K562 (cell line): ENCODE measurements at regions not wholly inside any gene's neighbourhood (a gene's known extent, or its start where the extent isn't known, plus 50 kb on each side); places are given as distances from the start of the nearest gene placed in this dataset.

Experiments
- ATAC-seq: fragments of 200-7000 bp; cut with Tn5 transposase; 3 replicates; pipeline ENCODE4 v1.9.1; 2020; ENCODE audit warnings: moderate library complexity
- BruUV-seq: library from RNA; stranded (reverse); fragments of 400-500 nt; replicated peaks from 2 replicates; lab custom pipeline; 2021; lab: Mats Ljungman, UMichigan
- CTCF ChIA-PET: fragments of 300-600 bp; formaldehyde crosslinking; extraction: SDS; loops from one replicate; lab custom pipeline; 2021; ENCODE audit warnings: low intra/inter-chr PET ratio; lab: Yijun Ruan, JAX
- POLR2A ChIA-PET: fragments of 300-600, 350-650 bp; sonication (Branson Sonifier 250); formaldehyde crosslinking; extraction: SDS; loops from one replicate; lab custom pipeline; 2021; ENCODE audit warnings: antibody characterized with exemption, inconsistent platforms; lab: Yijun Ruan, JAX
- DNase-seq, 4 experiments: peaks; one replicate each; pipeline versions ENCODE4 v3.0.0 to v3.0.0-alpha.2; 2011 to 2018; ENCODE audit warnings: low spot score in 3 of 4, mixed read lengths in 3 of 4; ENCODE audit errors: extremely low read depth in 1 of 4
- FAIRE-seq: peaks from 2 replicates; lab custom pipeline; 2011; peaks lifted over from hg19 to GRCh38; lab: Jason Lieb, UNC
- H2AFZ ChIP-seq: 2 replicates; pipeline ENCODE4 v1.6.0; 2011; ENCODE audit warnings: low read depth, low read length, control low read depth, inconsistent platforms
- H3K27ac ChIP-seq: fragments of 200-600 bp; 3 replicates; pipeline ENCODE4 v1.8.0; 2011; ENCODE audit warnings: low read depth, mild to moderate bottlenecking, control low read depth, inconsistent platforms, low read length, moderate library complexity, mixed read lengths; ENCODE audit errors: extremely low read depth
- H3K27me3 ChIP-seq, 2 experiments: fragments of 300-600 bp in 1 of 2; 2 replicates in 1 of 2; 3 replicates in 1 of 2; pipeline versions ENCODE4 v1.6.0 to v1.8.0; 2011; ENCODE audit warnings: inconsistent platforms in 2 of 2, low read length in 2 of 2, mild to moderate bottlenecking in 1 of 2, mixed read lengths in 1 of 2, moderate library complexity in 1 of 2; ENCODE audit not compliant: control insufficient read depth in 2 of 2, insufficient read depth in 2 of 2
- H3K36me3 ChIP-seq: fragments of 300-600 bp; 3 replicates; pipeline ENCODE4 v1.8.0; 2011; ENCODE audit warnings: mild to moderate bottlenecking, low read length, inconsistent platforms; ENCODE audit not compliant: control insufficient read depth, insufficient read depth
- H3K4me1 ChIP-seq, 2 experiments: fragments of 200-600 bp in 1 of 2; replicated peaks in 1 of 2; 2 replicates in 1 of 2; 3 replicates in 1 of 2; pipeline versions ENCODE4 v1.5.1 to v1.8.0; 2011; ENCODE audit warnings: inconsistent platforms in 2 of 2, low read length in 2 of 2, mild to moderate bottlenecking in 1 of 2, mixed read lengths in 1 of 2, moderate library complexity in 1 of 2; ENCODE audit not compliant: control insufficient read depth in 2 of 2, insufficient read depth in 2 of 2
- H3K4me2 ChIP-seq: 2 replicates; pipeline ENCODE4 v1.6.1; 2011; ENCODE audit warnings: low read length, control low read depth, inconsistent platforms, mixed read lengths; ENCODE audit not compliant: insufficient read depth
- H3K4me3 ChIP-seq: fragments of 200-600 bp; sonication (generic), shearing (Covaris generic); 2 replicates; pipeline ENCODE4 v1.5.1; 2016; ENCODE audit warnings: control low read depth, inconsistent platforms
- H3K79me2 ChIP-seq: fragments of 200-600 bp; 3 replicates; pipeline ENCODE4 v1.8.0; 2011; ENCODE audit warnings: low read length, inconsistent platforms; ENCODE audit not compliant: control insufficient read depth, insufficient read depth
- H3K9ac ChIP-seq, 2 experiments: 2 replicates each; pipeline versions ENCODE4 v1.6.0 to v1.6.1; 2011; ENCODE audit warnings: low read depth in 2 of 2, low read length in 2 of 2, control low read depth in 1 of 2, inconsistent platforms in 1 of 2, mild to moderate bottlenecking in 1 of 2, mixed read lengths in 1 of 2; ENCODE audit not compliant: insufficient read depth in 1 of 2
- H3K9me1 ChIP-seq: one replicate; pipeline ENCODE4 v1.6.0; 2011; ENCODE audit warnings: inconsistent platforms, mild to moderate bottlenecking, low read length, moderate library complexity; ENCODE audit not compliant: control insufficient read depth, insufficient read depth
- H3K9me3 ChIP-seq: replicated peaks from 2 replicates; pipeline ENCODE4 v1.5.1; 2011; ENCODE audit warnings: low read depth, low read length, inconsistent platforms; ENCODE audit not compliant: control insufficient read depth, insufficient read depth
- H4K20me1 ChIP-seq: replicated peaks from 2 replicates; pipeline ENCODE4 v1.6.1; 2011; ENCODE audit warnings: low read length, inconsistent platforms, mixed read lengths; ENCODE audit not compliant: control insufficient read depth, insufficient read depth
- BRD4 ChIP-seq: fragments of 200-600 bp; sonication (generic); IDR thresholded peaks from 2 replicates; pipeline ENCODE4 v1.6.1; 2017; ENCODE audit warnings: inconsistent platforms
- ESRRA ChIP-seq: fragments of 450-650 bp; IDR thresholded peaks from 2 replicates; pipeline ENCODE4 v1.6.1; 2014; ENCODE audit warnings: low read depth, mild to moderate bottlenecking, moderate library complexity, borderline replicate concordance
- ETS2 ChIP-seq: IDR thresholded peaks from 2 replicates; pipeline ENCODE4 v1.6.1; 2016; ENCODE audit warnings: borderline replicate concordance, missing genetic modification characterization, mild to moderate bottlenecking, moderate library complexity, missing compliant biosample characterization; ENCODE audit not compliant: poor library complexity, severe bottlenecking
- GABPA ChIP-seq: fragments of 200-800 bp; sonication (Bioruptor generic); conservative IDR thresholded peaks from 2 replicates; pipeline ENCODE4 v1.6.1; 2016; ENCODE audit warnings: low read depth, missing genetic modification characterization, missing compliant biosample characterization
- KLF13 ChIP-seq: fragments of 450-650 bp; IDR thresholded peaks from 2 replicates; pipeline ENCODE4 v1.6.1; 2016; ENCODE audit warnings: missing genetic modification characterization, low read depth, mild to moderate bottlenecking, missing compliant biosample characterization, moderate library complexity, borderline replicate concordance
- LCOR ChIP-seq: sonication (generic); formaldehyde crosslinking; IDR thresholded peaks from 2 replicates; pipeline ENCODE4 v1.8.0; 2022; ENCODE audit warnings: mild to moderate bottlenecking, missing genetic modification reagents
- NUFIP1 ChIP-seq: fragments of 450-650 bp; IDR thresholded peaks from 2 replicates; pipeline ENCODE4 v1.6.1; 2018; ENCODE audit not compliant: partially characterized antibody
- PCBP1 ChIP-seq: fragments of 200-400 bp; formaldehyde crosslinking; IDR thresholded peaks from 2 replicates; pipeline ENCODE4 v1.6.1; 2018; ENCODE audit warnings: mild to moderate bottlenecking, low read depth, low read length; ENCODE audit not compliant: poor library complexity, severe bottlenecking
- RBM39 ChIP-seq: fragments of 200-400 bp; formaldehyde crosslinking; optimal IDR thresholded peaks from 2 replicates; pipeline ENCODE3; 2018; ENCODE audit warnings: low read depth, low read length
- RUNX1 ChIP-seq: sonication (generic); IDR thresholded peaks from 2 replicates; pipeline ENCODE4 v1.6.1; 2016; ENCODE audit warnings: antibody characterized with exemption, low read depth
- SMARCA4 ChIP-seq: fragments of 450-650 bp; IDR thresholded peaks from 2 replicates; pipeline ENCODE4 v1.6.1; 2016
- SOX6 ChIP-seq: fragments of 450-650 bp; IDR thresholded peaks from 2 replicates; pipeline ENCODE4 v1.6.1; 2014; ENCODE audit warnings: mild to moderate bottlenecking
- SRSF3 ChIP-seq: fragments of 200-400 bp; formaldehyde crosslinking; IDR thresholded peaks from 2 replicates; pipeline ENCODE4 v1.6.1; 2016; ENCODE audit warnings: mild to moderate bottlenecking, low read length, moderate library complexity; ENCODE audit not compliant: insufficient read depth
- TAF7 ChIP-seq: fragments of 450-650 bp; IDR thresholded peaks from 2 replicates; pipeline ENCODE4 v1.6.1; 2016; ENCODE audit warnings: missing genetic modification characterization, missing compliant biosample characterization
- ZBTB7A ChIP-seq: IDR thresholded peaks from 2 replicates; pipeline ENCODE4 v1.6.1; 2011; ENCODE audit warnings: low read depth, mild to moderate bottlenecking, low read length, moderate library complexity, borderline replicate concordance; ENCODE audit not compliant: control insufficient read depth
- ZNF239 ChIP-seq: fragments of 250-450 bp; sonication (Bioruptor Pico); IDR thresholded peaks from 2 replicates; pipeline ENCODE4 v1.4.0; 2020; ENCODE audit warnings: mild to moderate bottlenecking
- WGBS: fragments of 100-300 bp; shearing (Covaris generic); methylation state at CpG from one replicate; pipeline ENCODE4 v1.1.6; 2016; ENCODE audit warnings: low coverage, mixed read lengths; ENCODE audit not compliant: insufficient coverage; ENCODE audit errors: missing lambda C conversion rate; 5-methylcytosine and 5-hydroxymethylcytosine counted together
- in situ Hi-C: fragments of 300-500 bp; cut with MboI; formaldehyde crosslinking; loops from 4 replicates; pipeline ENCODE4 v1.15.0; 2018; ENCODE audit warnings: inconsistent platforms, mixed read lengths
- intact Hi-C: fragments of 100-400 bp; cut with micrococcal nuclease; formaldehyde crosslinking; loops from 2 replicates; pipeline ENCODE4 v1.14.2; 2022
- TF ChIP-seq, protein P1 (sequence below): fragments of 450-650 bp; conservative IDR thresholded peaks from 2 replicates; pipeline ENCODE4 v1.6.1; 2016; ENCODE audit warnings: missing genetic modification characterization, low read depth, mild to moderate bottlenecking, missing compliant biosample characterization, moderate library complexity
- TF ChIP-seq, protein P2 (sequence below): sonication (generic); formaldehyde crosslinking; IDR thresholded peaks from 2 replicates; pipeline ENCODE4 v1.8.1; 2023; ENCODE audit warnings: mild to moderate bottlenecking, missing genetic modification reagents

DNA sequence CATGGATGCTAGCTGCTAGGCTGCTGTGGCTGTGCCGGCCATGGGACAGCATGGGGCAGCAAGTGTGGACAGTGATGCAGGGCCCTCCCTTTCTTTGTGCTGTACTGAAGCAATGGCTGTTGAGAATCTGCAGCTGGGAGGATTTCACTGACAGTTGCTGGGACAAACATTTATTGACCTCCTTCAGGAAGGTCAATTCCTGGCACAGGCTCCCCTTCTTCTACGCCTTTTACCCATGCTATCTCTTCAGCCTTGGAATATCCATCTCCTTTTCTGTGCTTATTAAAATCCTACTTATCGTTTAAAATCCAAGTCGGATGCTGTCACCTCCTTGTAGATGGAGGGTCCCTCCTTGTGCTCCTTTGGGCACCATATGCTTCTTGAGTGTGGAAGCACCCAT lies 213.1 kb upstream of the USP24 start:
- in situ Hi-C loops, result loop anchor here (5.0 kb wide), 1 partner anchor 54 kb away; no protein-coding TSS in a partner anchor
- CTCF ChIA-PET, result no interaction called here
- POLR2A ChIA-PET, result interaction anchor here (0.7 to 1.0 kb wide), 2 partner anchors 16 to 76 kb away, joined by 3 read pairs; no protein-coding TSS in a partner anchor
- Histone ChIP-seq H2AFZ (no peak overlapping the region), H3K36me3 (no peaks in the 10 kb centered on the region), H3K27me3 (no peaks in the 10 kb centered on the region), H3K27ac (no peak overlapping the region), H3K9me3 (no peaks in the 10 kb centered on the region), H3K4me1 (peaks cover 0 to 12% of the 10 kb centered on the region in 2 experiments; a peak in 4 of 5 replicates), H3K79me2 (no peaks in the 10 kb centered on the region), H3K4me2 (no peak overlapping the region), H4K20me1 (no peaks in the 10 kb centered on the region), H3K9ac (no peak overlapping the region), H3K4me3 (no peak overlapping the region), H3K9me1 (no peaks in the 10 kb centered on the region)
- ATAC-seq (no peak), DNase-seq (no peak), FAIRE-seq (no peak)
- whole genome bisulfite sequencing, result 14% methylated on average over 4 of the region's 4 CpGs
- BruUV-seq, result no TSS peak
- intact Hi-C loops, result no loop called here
- TF ChIP-seq GABPA (tag) (no peak), RUNX1 (no peak), ETS2 (tag) (no peak), TAF7 (tag) (no peak), RBM39 (no peak), LCOR (no peak), SOX6 (no peak), ZNF239 (CRISPR knock-in tag) (no peak), NUFIP1 (no peak), KLF13 (tag) (no peak), ESRRA (no peak), SRSF3 (no peak), BRD4 (no peak), PCBP1 (no peak), ZBTB7A (no peak), SMARCA4 (no peak)
- TF ChIP-seq, protein P1, sequence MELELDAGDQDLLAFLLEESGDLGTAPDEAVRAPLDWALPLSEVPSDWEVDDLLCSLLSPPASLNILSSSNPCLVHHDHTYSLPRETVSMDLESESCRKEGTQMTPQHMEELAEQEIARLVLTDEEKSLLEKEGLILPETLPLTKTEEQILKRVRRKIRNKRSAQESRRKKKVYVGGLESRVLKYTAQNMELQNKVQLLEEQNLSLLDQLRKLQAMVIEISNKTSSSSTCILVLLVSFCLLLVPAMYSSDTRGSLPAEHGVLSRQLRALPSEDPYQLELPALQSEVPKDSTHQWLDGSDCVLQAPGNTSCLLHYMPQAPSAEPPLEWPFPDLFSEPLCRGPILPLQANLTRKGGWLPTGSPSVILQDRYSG (tag), result no peak
- TF ChIP-seq, protein P2, sequence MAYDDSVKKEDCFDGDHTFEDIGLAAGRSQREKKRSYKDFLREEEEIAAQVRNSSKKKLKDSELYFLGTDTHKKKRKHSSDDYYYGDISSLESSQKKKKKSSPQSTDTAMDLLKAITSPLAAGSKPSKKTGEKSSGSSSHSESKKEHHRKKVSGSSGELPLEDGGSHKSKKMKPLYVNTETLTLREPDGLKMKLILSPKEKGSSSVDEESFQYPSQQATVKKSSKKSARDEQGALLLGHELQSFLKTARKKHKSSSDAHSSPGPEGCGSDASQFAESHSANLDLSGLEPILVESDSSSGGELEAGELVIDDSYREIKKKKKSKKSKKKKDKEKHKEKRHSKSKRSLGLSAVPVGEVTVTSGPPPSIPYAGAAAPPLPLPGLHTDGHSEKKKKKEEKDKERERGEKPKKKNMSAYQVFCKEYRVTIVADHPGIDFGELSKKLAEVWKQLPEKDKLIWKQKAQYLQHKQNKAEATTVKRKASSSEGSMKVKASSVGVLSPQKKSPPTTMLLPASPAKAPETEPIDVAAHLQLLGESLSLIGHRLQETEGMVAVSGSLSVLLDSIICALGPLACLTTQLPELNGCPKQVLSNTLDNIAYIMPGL (CRISPR knock-in tag), result no peak
